ENCODE measurements at regions not wholly inside any gene's neighbourhood (a gene's known extent, or its start where the extent isn't known, plus 50 kb on each side); places are given as distances from the start of the nearest gene placed in this dataset.

DNA sequence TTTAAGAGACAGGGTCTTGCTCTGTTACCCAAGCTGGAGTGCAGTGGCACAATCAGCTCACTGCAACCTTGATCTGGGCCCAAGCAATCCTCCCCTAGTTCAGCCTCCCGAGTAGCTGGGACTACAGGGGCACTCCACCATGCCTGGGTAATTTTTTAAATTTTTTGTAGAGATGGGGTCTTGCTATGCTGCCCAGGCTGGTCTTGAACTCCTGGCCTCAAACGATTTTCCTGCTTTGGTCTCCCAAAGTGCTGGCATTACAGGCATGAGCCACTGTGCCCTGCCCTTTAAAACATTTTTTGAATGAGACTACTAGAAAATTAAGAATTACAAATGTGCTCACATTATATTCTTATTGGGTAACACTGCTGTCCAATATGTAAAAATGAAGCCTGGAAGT lies 161.7 kb upstream of the FAM20A start:
- TF ChIP-seq POLR2A (IDR thresholded peaks at IDR 0.05) = no peak
- TF ChIP-seq, protein P1, sequence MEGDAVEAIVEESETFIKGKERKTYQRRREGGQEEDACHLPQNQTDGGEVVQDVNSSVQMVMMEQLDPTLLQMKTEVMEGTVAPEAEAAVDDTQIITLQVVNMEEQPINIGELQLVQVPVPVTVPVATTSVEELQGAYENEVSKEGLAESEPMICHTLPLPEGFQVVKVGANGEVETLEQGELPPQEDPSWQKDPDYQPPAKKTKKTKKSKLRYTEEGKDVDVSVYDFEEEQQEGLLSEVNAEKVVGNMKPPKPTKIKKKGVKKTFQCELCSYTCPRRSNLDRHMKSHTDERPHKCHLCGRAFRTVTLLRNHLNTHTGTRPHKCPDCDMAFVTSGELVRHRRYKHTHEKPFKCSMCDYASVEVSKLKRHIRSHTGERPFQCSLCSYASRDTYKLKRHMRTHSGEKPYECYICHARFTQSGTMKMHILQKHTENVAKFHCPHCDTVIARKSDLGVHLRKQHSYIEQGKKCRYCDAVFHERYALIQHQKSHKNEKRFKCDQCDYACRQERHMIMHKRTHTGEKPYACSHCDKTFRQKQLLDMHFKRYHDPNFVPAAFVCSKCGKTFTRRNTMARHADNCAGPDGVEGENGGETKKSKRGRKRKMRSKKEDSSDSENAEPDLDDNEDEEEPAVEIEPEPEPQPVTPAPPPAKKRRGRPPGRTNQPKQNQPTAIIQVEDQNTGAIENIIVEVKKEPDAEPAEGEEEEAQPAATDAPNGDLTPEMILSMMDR (IDR thresholded peaks at IDR 0.05) = no peak

All from adrenal gland (tissue), 5 donors.